H1 (cell line): ENCODE measurements at regions not wholly inside any gene's neighbourhood (a gene's known extent, or its start where the extent isn't known, plus 50 kb on each side); places are given as distances from the start of the nearest gene placed in this dataset.

ENCODE experiments used
- CTCF ChIA-PET: fragments of 300-600 bp; sonication (Branson Sonifier 250); formaldehyde crosslinking; loops from one replicate; lab custom pipeline; 2021; ENCODE audit not compliant: partially characterized antibody; lab: Charles Lee
- POLR2A ChIA-PET: fragments of 300-600 bp; sonication (Branson Sonifier 250); formaldehyde crosslinking; loops from one replicate; lab custom pipeline; 2021; ENCODE audit warnings: inconsistent platforms; ENCODE audit not compliant: partially characterized antibody; lab: Charles Lee
- DNase-seq, 2 experiments: peaks; one replicate each; pipeline versions ENCODE4 v3.0.0 to v3.0.0-alpha.2; 2010 to 2022; ENCODE audit warnings: low spot score in 2 of 2, low read depth in 1 of 2, mixed read lengths in 1 of 2
- FAIRE-seq: peaks from 2 replicates; lab custom pipeline; 2011; peaks lifted over from hg19 to GRCh38; lab: Jason Lieb, UNC
- H2AFZ ChIP-seq: 2 replicates; pipeline ENCODE4 v1.8.1; 2012; ENCODE audit warnings: low read length, inconsistent platforms
- H2AK5ac ChIP-seq: 2 replicates; pipeline ENCODE4 v1.6.1; 2013; ENCODE audit warnings: low read depth, low read length
- H2BK120ac ChIP-seq: replicated peaks from 2 replicates; pipeline ENCODE3; 2013; ENCODE audit warnings: low read depth, low read length, inconsistent platforms
- H2BK12ac ChIP-seq: 2 replicates; pipeline ENCODE4 v1.6.1; 2013; ENCODE audit warnings: low read depth, low read length
- H2BK15ac ChIP-seq: 2 replicates; pipeline ENCODE4 v1.6.1; 2013; ENCODE audit warnings: low read length
- H2BK20ac ChIP-seq: 2 replicates; pipeline ENCODE4 v1.6.1; 2013; ENCODE audit warnings: low read length
- H2BK5ac ChIP-seq: 2 replicates; pipeline ENCODE4 v1.6.1; 2013; ENCODE audit warnings: low read depth, low read length
- H3K14ac ChIP-seq: 2 replicates; pipeline ENCODE4 v1.6.1; 2013; ENCODE audit warnings: inconsistent platforms; ENCODE audit not compliant: insufficient read length
- H3K18ac ChIP-seq: 2 replicates; pipeline ENCODE4 v1.6.1; 2013; ENCODE audit warnings: low read length; ENCODE audit errors: extremely low read depth
- H3K23ac ChIP-seq: 2 replicates; pipeline ENCODE4 v1.6.1; 2013; ENCODE audit warnings: inconsistent platforms; ENCODE audit not compliant: insufficient read length
- H3K23me2 ChIP-seq: 2 replicates; pipeline ENCODE4 v1.6.1; 2013; ENCODE audit warnings: low read depth, low read length
- H3K27ac ChIP-seq: 2 replicates; pipeline ENCODE4 v1.6.1; 2011; ENCODE audit warnings: low read depth, low read length, inconsistent platforms
- H3K27me3 ChIP-seq, 4 experiments: replicated peaks in 1 of 4; 1 replicate in 1 of 4; 2 replicates in 3 of 4; pipeline versions ENCODE4 v1.6.1 to v1.8.1; 2011 to 2013; ENCODE audit warnings: low read length in 3 of 4, mild to moderate bottlenecking in 3 of 4, inconsistent platforms in 2 of 4, mixed read lengths in 2 of 4, moderate library complexity in 1 of 4; ENCODE audit not compliant: control insufficient read depth in 3 of 4, insufficient read depth in 3 of 4; ENCODE audit errors: extremely low read depth in 1 of 4
- H3K36me3 ChIP-seq, 4 experiments: 2 replicates each; pipeline versions ENCODE4 v1.6.1 to v1.8.1; 2011 to 2013; ENCODE audit warnings: mild to moderate bottlenecking in 4 of 4, low read length in 3 of 4, moderate library complexity in 2 of 4, control low read depth in 1 of 4, inconsistent platforms in 1 of 4; ENCODE audit not compliant: insufficient read depth in 4 of 4, control insufficient read depth in 2 of 4
- H3K4ac ChIP-seq: replicated peaks from 2 replicates; pipeline ENCODE3; 2013; ENCODE audit warnings: low read length, low read depth, mixed read lengths, inconsistent platforms; ENCODE audit not compliant: insufficient read length
- H3K4me1 ChIP-seq, 4 experiments: replicated peaks in 1 of 4; 1 replicate in 1 of 4; 2 replicates in 3 of 4; pipeline versions ENCODE4 v1.6.1 to v1.8.1; 2011 to 2013; ENCODE audit warnings: low read length in 3 of 4, inconsistent platforms in 2 of 4, mixed read lengths in 1 of 4; ENCODE audit not compliant: insufficient read depth in 4 of 4, control insufficient read depth in 3 of 4
- H3K4me2 ChIP-seq, 2 experiments: 2 replicates each; pipeline versions ENCODE4 v1.6.1 to v1.8.1; 2011 to 2013; ENCODE audit warnings: low read depth in 2 of 2, low read length in 2 of 2, control low read depth in 1 of 2, inconsistent platforms in 1 of 2, mild to moderate bottlenecking in 1 of 2; ENCODE audit not compliant: insufficient read depth in 1 of 2
- H3K4me3 ChIP-seq, 4 experiments: fragments of 200-600, 300-600 bp in 1 of 4; sonication (generic), shearing (Covaris generic), sonication (Bioruptor Twin) in 1 of 4; 2 replicates each; pipeline versions ENCODE4 v1.5.1 to v1.8.1; 2011 to 2016; ENCODE audit warnings: low read length in 4 of 4, low read depth in 3 of 4, control low read depth in 2 of 4, inconsistent platforms in 2 of 4, mild to moderate bottlenecking in 2 of 4, mixed read lengths in 1 of 4, moderate library complexity in 1 of 4; ENCODE audit not compliant: insufficient read depth in 2 of 4; ENCODE audit errors: extremely low read depth in 1 of 4
- H3K56ac ChIP-seq: replicated peaks from 2 replicates; pipeline ENCODE3; 2013; ENCODE audit warnings: low read depth, mild to moderate bottlenecking, mixed read lengths, low read length, inconsistent platforms; ENCODE audit not compliant: insufficient read length
- H3K79me1 ChIP-seq: 2 replicates; pipeline ENCODE4 v1.6.1; 2013; ENCODE audit warnings: low read depth, low read length, control low read depth
- H3K79me2 ChIP-seq, 2 experiments: 2 replicates each; pipeline versions ENCODE4 v1.6.1 to v1.8.1; 2012 to 2013; ENCODE audit warnings: low read length in 2 of 2, mild to moderate bottlenecking in 2 of 2, inconsistent platforms in 1 of 2; ENCODE audit not compliant: insufficient read depth in 2 of 2, control insufficient read depth in 1 of 2
- H3K9ac ChIP-seq, 4 experiments: replicated peaks in 1 of 4; 1 replicate in 1 of 4; 2 replicates in 3 of 4; pipeline versions ENCODE4 v1.6.1 to v1.8.1; 2011 to 2013; ENCODE audit warnings: low read depth in 3 of 4, low read length in 3 of 4, control low read depth in 2 of 4, mild to moderate bottlenecking in 2 of 4, moderate library complexity in 2 of 4, inconsistent platforms in 1 of 4; ENCODE audit errors: extremely low read depth in 1 of 4
- H3K9me3 ChIP-seq, 2 experiments: 2 replicates each; pipeline versions ENCODE4 v1.6.1 to v1.8.1; 2012 to 2013; ENCODE audit warnings: mild to moderate bottlenecking in 2 of 2, moderate library complexity in 2 of 2, control low read depth in 1 of 2, inconsistent platforms in 1 of 2, low read depth in 1 of 2, low read length in 1 of 2, mixed read lengths in 1 of 2; ENCODE audit not compliant: insufficient read depth in 2 of 2
- H4K20me1 ChIP-seq, 2 experiments: replicated peaks in 1 of 2; 2 replicates each; pipeline versions ENCODE3 to v1.8.1; 2011 to 2013; ENCODE audit warnings: inconsistent platforms in 2 of 2, low read length in 2 of 2, mild to moderate bottlenecking in 1 of 2; ENCODE audit not compliant: insufficient read depth in 2 of 2, control insufficient read depth in 1 of 2
- H4K5ac ChIP-seq: 2 replicates; pipeline ENCODE4 v1.6.1; 2013; ENCODE audit warnings: low read length, low read depth, mixed read lengths, inconsistent platforms; ENCODE audit not compliant: insufficient read length
- H4K8ac ChIP-seq: 2 replicates; pipeline ENCODE4 v1.8.0; 2013; ENCODE audit warnings: mild to moderate bottlenecking, moderate library complexity, low read length, inconsistent platforms; ENCODE audit not compliant: insufficient read depth; ENCODE audit errors: extremely low read depth
- H4K91ac ChIP-seq: replicated peaks from 2 replicates; pipeline ENCODE3; 2013; ENCODE audit warnings: low read length, mixed read lengths, inconsistent platforms; ENCODE audit not compliant: insufficient read length
- ATF3 ChIP-seq: IDR thresholded peaks from 2 replicates; pipeline ENCODE4 v1.6.1; 2011; ENCODE audit warnings: low read depth, mild to moderate bottlenecking, low read length; ENCODE audit not compliant: insufficient read depth
- BRCA1 ChIP-seq: IDR thresholded peaks from 2 replicates; pipeline ENCODE4 v1.6.1; 2012; ENCODE audit warnings: low read depth, low read length, improper control_type of control experiment
- CBX8 ChIP-seq: fragments of 300-800, 300-1000 bp; sonication (generic); IDR thresholded peaks from 2 replicates; pipeline ENCODE4 v1.7.1; 2016; ENCODE audit warnings: low read depth, low read length, borderline replicate concordance
- EGR1 ChIP-seq: IDR thresholded peaks from 2 replicates; pipeline ENCODE4 v1.6.1; 2011; ENCODE audit warnings: low read depth, low read length, borderline replicate concordance
- HDAC2 ChIP-seq, 2 experiments: fragments of 300-600 bp in 1 of 2; sonication (generic) in 1 of 2; IDR thresholded peaks; 2 replicates each; pipeline ENCODE4 v1.6.1; 2011 to 2012; ENCODE audit warnings: low read depth in 2 of 2, low read length in 2 of 2, mild to moderate bottlenecking in 2 of 2, moderate library complexity in 2 of 2, borderline replicate concordance in 1 of 2, inconsistent platforms in 1 of 2
- KDM1A ChIP-seq: fragments of 200-600, 300-600 bp; sonication (generic); IDR thresholded peaks from 2 replicates; pipeline ENCODE4 v1.7.1; 2016; ENCODE audit warnings: mild to moderate bottlenecking, low read length, borderline replicate concordance
- KDM4A ChIP-seq: IDR thresholded peaks from one replicate; pipeline ENCODE4 v1.7.1; 2012; ENCODE audit warnings: low read depth, mild to moderate bottlenecking, moderate library complexity, low read length, inconsistent platforms; ENCODE audit not compliant: severe bottlenecking
- NANOG ChIP-seq: IDR thresholded peaks from 2 replicates; pipeline ENCODE4 v1.6.1; 2011; ENCODE audit warnings: low read length, low read depth, mild to moderate bottlenecking, inconsistent platforms; ENCODE audit not compliant: insufficient read depth, poor library complexity, severe bottlenecking
- POLR2A ChIP-seq, 2 experiments: IDR thresholded peaks; 1 replicate in 1 of 2; 2 replicates in 1 of 2; pipeline ENCODE4 v1.6.1; 2011; ENCODE audit warnings: low read depth in 2 of 2, low read length in 2 of 2, mild to moderate bottlenecking in 2 of 2; ENCODE audit errors: control extremely low read depth in 1 of 2
- RBBP5 ChIP-seq: IDR thresholded peaks from 2 replicates; pipeline ENCODE4 v1.7.1; 2012; ENCODE audit warnings: low read depth, mild to moderate bottlenecking, inconsistent platforms, low read length, moderate library complexity, borderline replicate concordance
- SAP30 ChIP-seq: fragments of 300-600 bp; sonication (generic); IDR thresholded peaks from 2 replicates; pipeline ENCODE4 v1.7.1; 2012; ENCODE audit warnings: low read length, moderate library complexity, mild to moderate bottlenecking, inconsistent platforms; ENCODE audit not compliant: insufficient read depth, insufficient replicate concordance
- WGBS, 2 experiments: shearing (Covaris generic) in 1 of 2; methylation state at CpG; one replicate each; pipeline versions ENCODE4 v1.1.6 to v1.1.7; 2013 to 2015; ENCODE audit warnings: low lambda C conversion rate in 2 of 2, mixed read lengths in 2 of 2, inconsistent platforms in 1 of 2, low coverage in 1 of 2, missing lambda C conversion rate in 1 of 2; ENCODE audit not compliant: insufficient replicate concordance in 2 of 2, insufficient coverage in 1 of 2, insufficient read length in 1 of 2; ENCODE audit errors: extremely low coverage in 1 of 2, missing lambda C conversion rate in 1 of 2; 5-methylcytosine and 5-hydroxymethylcytosine counted together

GRCh38 chr16:17766012-17766411 is 295.3 kb upstream of the XYLT1 start:
- Histone ChIP-seq H3K56ac (no peak overlapping the region), H4K8ac (no peak overlapping the region), H2BK120ac (no peak overlapping the region), H3K27me3 (no peaks in the 10 kb centered on the region), H2BK12ac (no peak overlapping the region), H3K4ac (no peak overlapping the region), H2AFZ (no peak overlapping the region), H3K79me2 (no peaks in the 10 kb centered on the region), H2BK5ac (no peak overlapping the region), H3K4me2 (no peak overlapping the region), H2BK15ac (no peak overlapping the region), H3K14ac (no peak overlapping the region), H2AK5ac (no peak overlapping the region), H3K18ac (no peak overlapping the region), H3K9me3 (no peaks in the 10 kb centered on the region), H3K9ac (no peak overlapping the region), H3K23me2 (no peaks in the 10 kb centered on the region), H3K79me1 (no peaks in the 10 kb centered on the region), H2BK20ac (no peak overlapping the region), H3K4me3 (no peak overlapping the region), H3K4me1 (no peaks in the 10 kb centered on the region), H4K20me1 (no peaks in the 10 kb centered on the region), H3K27ac (no peak overlapping the region), H3K36me3 (no peaks in the 10 kb centered on the region), H4K91ac (no peak overlapping the region), H3K23ac (no peak overlapping the region), H4K5ac (no peak overlapping the region)
- WGBS, 2 experiments: 78% methylated on average over 2 of the region's 2 CpGs; no CpG with 5 or more reads in 1 of the 2 experiments
- ChIA-PET POLR2A (no interaction called here), CTCF (no interaction called here)
- FAIRE-seq: no peak
- DNase-seq: no peak
- TF ChIP-seq BRCA1: no peak
- TF ChIP-seq SAP30: no peak
- TF ChIP-seq HDAC2 (IDR thresholded peaks at IDR 0.05; ENCODE audit: borderline replicate concordance in 1 of 2, low read depth in 2 of 2, low read length in 2 of 2): no peak
- TF ChIP-seq POLR2A (IDR thresholded peaks at IDR 0.05; ENCODE audit: control extremely low read depth in 1 of 2, low read depth in 2 of 2, low read length in 2 of 2): no peak
- no peak for TF ChIP-seq CBX8
- no peak for TF ChIP-seq EGR1
- no peak for TF ChIP-seq ATF3
- TF ChIP-seq RBBP5: no peak
- no peak for TF ChIP-seq KDM4A
- no peak for TF ChIP-seq NANOG
- no peak for TF ChIP-seq KDM1A
